ENCODE measurements at regions not wholly inside any gene's neighbourhood (a gene's known extent, or its start where the extent isn't known, plus 50 kb on each side); places are given as distances from the start of the nearest gene placed in this dataset.

DNA sequence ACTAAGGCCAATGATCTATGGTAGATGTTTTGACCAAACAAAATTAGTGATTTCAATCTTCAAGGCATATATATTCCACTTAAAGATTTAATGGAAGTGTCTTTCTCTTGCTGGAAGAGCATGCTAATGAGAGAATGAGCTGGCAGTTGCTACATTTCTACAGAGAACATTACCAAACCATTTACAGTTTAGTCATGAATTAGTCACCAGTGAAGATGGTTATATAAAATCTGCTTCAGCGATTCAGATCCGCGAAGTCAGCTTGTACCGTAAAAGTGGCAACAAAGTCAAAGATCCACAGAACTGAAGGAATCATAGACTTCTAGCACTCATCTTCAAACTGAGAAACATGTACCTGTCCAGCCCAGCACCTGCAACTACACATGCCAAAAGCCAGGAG, 156.3 kb downstream of the SLITRK5 start:
- no peak for DNase-seq (ENCODE audit: low spot score)
- Histone ChIP-seq H3K27ac (no peak overlapping the region), H3K79me2 (ENCODE audit: low read depth) (no peaks in the 10 kb centered on the region), H3K4me3 (no peak overlapping the region), H3K27me3 (no peaks in the 10 kb centered on the region), H4K20me1 (ENCODE audit: low read depth) (no peaks in the 10 kb centered on the region), H3K36me3 (no peaks in the 10 kb centered on the region), H2AFZ (replicated peaks) (no peak overlapping the region), H3K9me3 (ENCODE audit: low read depth) (no peaks in the 10 kb centered on the region), H3K9ac (no peak overlapping the region), H3K4me2 (no peak overlapping the region), H3K4me1 (peaks cover 7% of the 10 kb centered on the region), H3F3A (ENCODE audit: low read depth) (no peaks in the 10 kb centered on the region)
- Mint-ChIP-seq H3K9me3 (no peaks in the 10 kb centered on the region), H3K36me3 (no peaks in the 10 kb centered on the region), H3K4me3 (no peak overlapping the region), H3K4me1 (no peaks in the 10 kb centered on the region), H3K27me3 (ENCODE audit: insufficient read depth, low read depth) (no peaks in the 10 kb centered on the region), H3K27ac (no peak overlapping the region)
- TF ChIP-seq, protein P1, sequence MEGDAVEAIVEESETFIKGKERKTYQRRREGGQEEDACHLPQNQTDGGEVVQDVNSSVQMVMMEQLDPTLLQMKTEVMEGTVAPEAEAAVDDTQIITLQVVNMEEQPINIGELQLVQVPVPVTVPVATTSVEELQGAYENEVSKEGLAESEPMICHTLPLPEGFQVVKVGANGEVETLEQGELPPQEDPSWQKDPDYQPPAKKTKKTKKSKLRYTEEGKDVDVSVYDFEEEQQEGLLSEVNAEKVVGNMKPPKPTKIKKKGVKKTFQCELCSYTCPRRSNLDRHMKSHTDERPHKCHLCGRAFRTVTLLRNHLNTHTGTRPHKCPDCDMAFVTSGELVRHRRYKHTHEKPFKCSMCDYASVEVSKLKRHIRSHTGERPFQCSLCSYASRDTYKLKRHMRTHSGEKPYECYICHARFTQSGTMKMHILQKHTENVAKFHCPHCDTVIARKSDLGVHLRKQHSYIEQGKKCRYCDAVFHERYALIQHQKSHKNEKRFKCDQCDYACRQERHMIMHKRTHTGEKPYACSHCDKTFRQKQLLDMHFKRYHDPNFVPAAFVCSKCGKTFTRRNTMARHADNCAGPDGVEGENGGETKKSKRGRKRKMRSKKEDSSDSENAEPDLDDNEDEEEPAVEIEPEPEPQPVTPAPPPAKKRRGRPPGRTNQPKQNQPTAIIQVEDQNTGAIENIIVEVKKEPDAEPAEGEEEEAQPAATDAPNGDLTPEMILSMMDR (IDR thresholded peaks at IDR 0.05), result no peak
- TF ChIP-seq EZH2 (IDR thresholded peaks at IDR 0.05), result no peak
- no peak for TF ChIP-seq EZH2phosphoT487 (IDR thresholded peaks at IDR 0.05)

DNA sequence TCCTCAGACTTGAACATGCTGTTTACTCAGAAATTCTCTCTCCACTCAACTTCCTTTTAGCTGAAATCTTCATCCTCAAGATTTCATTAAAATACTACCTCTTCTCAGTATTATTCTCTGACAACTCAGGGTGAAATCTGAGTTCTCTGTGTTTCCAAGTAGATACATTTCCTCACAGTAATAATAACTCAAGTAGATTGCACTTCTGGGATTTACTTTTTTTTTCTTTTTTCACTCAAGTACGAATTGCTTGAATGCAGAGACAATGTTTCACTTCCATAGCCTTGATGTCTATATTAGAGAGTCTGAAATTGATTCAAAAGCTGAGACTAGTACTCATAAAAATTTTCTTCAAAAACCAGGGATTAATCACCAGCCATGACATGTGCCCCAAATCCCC, 166.4 kb downstream of the SLITRK5 start:
- Mint-ChIP-seq H3K27ac (no peak overlapping the region), H3K27me3 (ENCODE audit: insufficient read depth, low read depth) (no peaks in the 10 kb centered on the region), H3K36me3 (no peaks in the 10 kb centered on the region), H3K9me3 (no peaks in the 10 kb centered on the region), H3K4me3 (no peak overlapping the region), H3K4me1 (peaks cover 14% of the 10 kb centered on the region)
- Histone ChIP-seq H3K4me3 (no peak overlapping the region), H2AFZ (replicated peaks) (peak overlapping the region; percentile 51), H3K4me1 (no peaks in the 10 kb centered on the region), H3K36me3 (no peaks in the 10 kb centered on the region), H3K79me2 (ENCODE audit: low read depth) (no peaks in the 10 kb centered on the region), H3K9ac (no peak overlapping the region), H4K20me1 (ENCODE audit: low read depth) (no peaks in the 10 kb centered on the region), H3K27me3 (no peaks in the 10 kb centered on the region), H3K27ac (no peak overlapping the region), H3K9me3 (ENCODE audit: low read depth) (no peaks in the 10 kb centered on the region), H3F3A (ENCODE audit: low read depth) (no peaks in the 10 kb centered on the region), H3K4me2 (no peak overlapping the region)
- TF ChIP-seq EZH2phosphoT487 (IDR thresholded peaks at IDR 0.05) (no peak), EZH2 (IDR thresholded peaks at IDR 0.05) (no peak)
- TF ChIP-seq, protein P1 (IDR thresholded peaks at IDR 0.05), result no peak
- DNase-seq (ENCODE audit: low spot score), result no peak

DNA sequence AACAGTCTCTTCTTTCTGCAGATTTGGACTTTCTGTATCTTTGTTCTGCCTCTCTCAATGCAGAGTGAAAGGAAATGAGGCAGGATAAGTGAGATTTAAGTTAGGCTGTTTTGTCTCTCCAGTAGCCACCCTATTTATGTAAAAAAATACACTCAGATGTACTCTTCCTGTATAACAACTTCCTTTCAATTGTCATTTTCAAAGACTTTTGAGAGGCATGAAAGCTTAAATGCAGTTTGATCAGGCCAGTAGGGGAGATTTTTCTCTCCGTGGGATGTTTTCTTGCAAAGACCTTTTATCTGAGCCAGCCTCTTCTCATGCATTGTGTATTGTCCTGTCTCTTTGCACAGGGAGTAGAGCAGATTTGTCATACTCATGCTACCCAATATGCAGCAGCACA, 166.8 kb downstream of the SLITRK5 start:
- Mint-ChIP-seq H3K9me3 (no peaks in the 10 kb centered on the region), H3K4me1 (peaks cover 14% of the 10 kb centered on the region), H3K27ac (peak overlapping the region; percentile 77), H3K4me3 (no peak overlapping the region), H3K36me3 (no peaks in the 10 kb centered on the region), H3K27me3 (ENCODE audit: insufficient read depth, low read depth) (no peaks in the 10 kb centered on the region)
- Histone ChIP-seq H3K9me3 (ENCODE audit: low read depth) (no peaks in the 10 kb centered on the region), H3K79me2 (ENCODE audit: low read depth) (no peaks in the 10 kb centered on the region), H3K9ac (no peak overlapping the region), H3K27me3 (no peaks in the 10 kb centered on the region), H4K20me1 (ENCODE audit: low read depth) (no peaks in the 10 kb centered on the region), H3K4me2 (no peak overlapping the region), H3K4me3 (no peak overlapping the region), H3K27ac (no peak overlapping the region), H3F3A (ENCODE audit: low read depth) (no peaks in the 10 kb centered on the region), H2AFZ (replicated peaks) (peak overlapping the region; percentile 51), H3K4me1 (no peaks in the 10 kb centered on the region), H3K36me3 (no peaks in the 10 kb centered on the region)
- TF ChIP-seq, protein P1 (IDR thresholded peaks at IDR 0.05), result no peak
- TF ChIP-seq EZH2phosphoT487 (IDR thresholded peaks at IDR 0.05) (no peak), EZH2 (IDR thresholded peaks at IDR 0.05) (no peak)
- peak; percentile 9 for DNase-seq (ENCODE audit: low spot score)

Data from neural progenitor cell (in vitro differentiated cells).